Urothelium cell line (cell line): ENCODE measurements at regions not wholly inside any gene's neighbourhood (a gene's known extent, or its start where the extent isn't known, plus 50 kb on each side); places are given as distances from the start of the nearest gene placed in this dataset.
"Not testable (repeated sequence)": the region's sequence is repeated elsewhere in the genome, so short reads cannot be mapped to it uniquely, and the experiment has no call there.

Source experiments
- DNase-seq: peaks from one replicate; pipeline ENCODE4 v3.0.0; 2011; ENCODE audit warnings: low spot score, mixed read lengths
- FAIRE-seq: peaks from 2 replicates; lab custom pipeline; 2011; peaks lifted over from hg19 to GRCh38; lab: Jason Lieb, UNC

DNA sequence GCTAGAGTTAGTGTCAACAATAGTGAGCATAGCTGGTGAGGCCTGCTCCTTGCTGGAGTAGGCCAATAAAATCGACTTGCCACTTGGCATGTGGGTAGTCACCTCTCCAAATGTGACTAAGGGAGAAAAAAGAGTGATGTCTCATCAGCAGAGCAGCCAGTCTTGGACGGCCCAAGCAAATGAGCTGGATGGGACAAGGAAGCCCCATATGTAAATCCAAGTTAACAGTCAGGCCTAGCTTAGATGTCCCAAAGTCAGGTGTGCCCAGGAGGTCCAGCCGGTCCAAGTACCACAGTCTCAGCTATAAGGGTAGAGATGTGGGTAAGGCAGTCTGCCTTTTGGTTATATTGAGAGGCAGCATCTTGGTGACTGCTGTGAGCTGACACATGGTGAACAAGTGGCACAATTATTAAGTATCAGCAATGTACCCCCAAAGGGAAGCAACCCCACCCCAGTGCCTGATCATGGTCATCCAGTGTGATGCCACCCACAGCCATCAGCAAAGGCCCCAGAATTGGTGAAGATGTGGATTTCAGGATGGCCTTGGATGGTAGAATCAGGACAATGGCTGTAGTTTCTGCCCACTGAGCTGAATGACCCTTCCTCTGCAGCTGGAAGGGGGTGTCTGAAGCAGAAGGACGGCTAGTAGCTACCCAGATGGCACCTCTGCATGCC, 83.4 kb downstream of the TNFRSF13B start:
- DNase-seq (no peak), FAIRE-seq (no peak)

DNA sequence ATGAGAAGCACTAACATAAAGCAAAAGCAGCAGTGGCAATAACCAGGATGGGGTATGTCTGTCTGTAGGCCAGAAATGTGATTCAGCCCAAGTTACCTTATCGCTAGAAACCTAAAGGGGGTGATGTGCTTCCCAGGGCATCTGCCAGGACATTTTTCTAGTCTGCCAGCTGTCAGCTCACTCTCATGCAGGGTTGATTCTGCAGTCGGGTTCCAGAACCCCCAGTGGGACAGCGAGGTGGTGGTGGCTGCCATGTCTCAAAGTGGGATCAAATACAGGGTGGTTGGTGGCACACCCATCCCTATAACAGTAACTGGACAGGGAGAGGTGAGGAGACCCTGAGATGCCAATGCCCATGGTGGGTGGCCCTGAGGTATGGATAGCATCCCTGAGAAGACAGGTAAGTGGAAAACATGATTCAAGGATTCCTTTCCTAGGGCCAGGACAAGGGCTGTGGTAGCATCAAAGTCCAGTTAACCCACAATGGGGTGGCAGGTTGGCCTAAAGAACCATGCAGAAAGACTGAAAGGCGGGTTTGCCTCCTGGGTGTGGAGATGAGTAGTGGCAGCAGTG, 84.3 kb downstream of the TNFRSF13B start:
- no peak for DNase-seq
- no peak for FAIRE-seq

DNA sequence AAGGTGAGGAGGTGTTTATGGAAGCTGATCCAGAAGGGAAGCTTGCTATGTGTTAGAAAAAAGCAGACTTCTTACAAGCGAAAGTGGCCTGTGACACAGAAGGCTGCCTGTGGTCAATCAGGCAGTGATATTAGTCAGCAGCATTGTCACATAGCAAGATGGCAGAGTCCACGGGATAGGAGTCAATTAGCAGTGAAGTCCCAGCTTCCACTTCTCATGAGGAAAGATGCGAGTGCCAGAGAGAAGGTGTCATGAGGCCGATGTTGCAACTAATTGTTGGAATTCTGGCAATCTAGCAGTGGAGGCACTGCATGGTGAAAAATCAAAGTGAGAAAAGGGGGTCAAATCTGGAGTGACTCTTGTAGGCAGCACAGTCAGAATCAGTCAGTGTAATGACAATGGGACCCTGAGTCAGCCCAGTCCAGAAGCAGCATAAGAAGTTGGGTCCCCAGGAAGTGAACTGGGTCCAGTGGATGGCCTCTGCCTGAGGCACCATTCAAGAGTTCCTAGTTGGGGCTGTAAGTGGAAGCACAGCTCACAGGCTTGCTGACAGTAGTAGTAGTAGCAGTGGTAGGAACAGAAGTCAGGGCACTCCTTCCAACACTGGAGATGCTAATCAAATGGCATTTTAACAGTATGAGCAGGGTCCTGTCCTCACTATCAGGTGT, 85.1 kb downstream of the TNFRSF13B start:
- FAIRE-seq (no peak), DNase-seq (no peak)

DNA sequence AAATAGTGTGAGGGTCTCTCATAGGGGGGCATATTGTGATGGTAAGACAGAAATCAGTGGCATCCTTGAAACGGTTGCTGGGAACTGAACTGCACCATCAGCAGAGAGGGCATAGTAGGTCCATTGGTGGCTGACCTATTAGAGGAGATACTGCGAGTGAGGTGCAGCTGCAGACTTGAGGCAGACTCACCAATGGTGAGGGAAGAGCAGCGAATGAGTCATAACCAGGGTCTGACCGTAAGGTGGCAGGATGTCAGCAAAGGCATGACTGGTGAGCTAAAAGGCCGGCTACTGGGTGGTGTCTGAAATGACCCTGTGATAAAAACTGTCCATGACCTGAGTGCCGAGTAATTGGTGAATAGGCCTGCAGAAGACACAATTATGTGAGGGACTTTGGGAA, 86.7 kb downstream of the TNFRSF13B start:
- FAIRE-seq: not testable (repeated sequence)

DNA sequence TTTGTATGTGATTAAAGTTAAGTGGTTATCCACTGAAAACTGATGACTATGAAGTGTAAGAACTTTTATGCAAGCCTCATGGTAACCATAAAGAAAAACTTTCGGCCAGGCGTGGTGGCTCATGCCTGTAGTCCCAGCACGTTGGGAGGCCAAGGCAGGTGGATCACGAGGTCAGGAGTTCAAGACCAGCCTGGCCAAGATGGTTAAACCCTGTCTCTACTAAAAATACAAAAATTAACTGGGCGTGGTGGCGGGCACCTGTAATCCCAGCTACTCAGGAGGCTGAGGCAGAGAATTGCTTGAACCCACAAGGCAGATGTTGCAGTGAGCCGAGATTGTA, 89.0 kb downstream of the TNFRSF13B start:
- not testable (repeated sequence) for DNase-seq, FAIRE-seq

More for the DNA sequence above, 86.7 kb downstream of the TNFRSF13B start:
- not testable (repeated sequence) for DNase-seq

DNA sequence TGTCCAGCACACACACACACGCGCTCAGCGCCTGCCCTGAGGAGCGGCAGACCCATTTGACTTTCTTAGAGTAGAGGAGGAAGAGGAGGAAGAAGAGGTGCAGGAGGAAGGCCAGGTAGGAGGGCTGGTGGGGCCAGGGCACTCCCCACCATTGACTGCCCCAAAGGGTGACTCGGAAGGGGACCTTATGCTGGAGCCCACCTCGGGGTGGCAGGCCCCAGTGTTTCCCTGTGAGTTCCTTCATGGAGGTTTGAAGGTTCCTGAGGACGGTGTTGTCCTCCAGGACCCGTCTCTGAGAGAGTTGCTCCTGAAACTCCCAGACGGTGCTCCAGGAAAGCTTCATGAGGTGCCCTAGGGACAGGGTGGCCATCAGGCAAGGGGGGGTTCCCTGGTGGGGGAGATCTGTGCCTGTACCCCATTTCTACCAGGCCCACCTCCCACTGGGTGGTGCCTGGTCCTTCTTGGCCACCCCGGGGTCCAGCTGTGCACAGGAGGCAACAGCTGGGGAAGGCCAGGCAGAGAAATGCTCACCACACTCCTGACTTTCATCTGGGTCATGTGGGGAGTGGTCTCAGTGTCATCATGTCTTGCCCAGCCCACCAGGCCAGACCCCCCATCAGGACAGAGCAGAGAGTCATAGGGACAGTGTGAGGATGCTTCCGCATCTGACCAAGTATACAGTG, 89.5 kb downstream of the TNFRSF13B start:
- DNase-seq (no peak), FAIRE-seq (no peak)

DNA sequence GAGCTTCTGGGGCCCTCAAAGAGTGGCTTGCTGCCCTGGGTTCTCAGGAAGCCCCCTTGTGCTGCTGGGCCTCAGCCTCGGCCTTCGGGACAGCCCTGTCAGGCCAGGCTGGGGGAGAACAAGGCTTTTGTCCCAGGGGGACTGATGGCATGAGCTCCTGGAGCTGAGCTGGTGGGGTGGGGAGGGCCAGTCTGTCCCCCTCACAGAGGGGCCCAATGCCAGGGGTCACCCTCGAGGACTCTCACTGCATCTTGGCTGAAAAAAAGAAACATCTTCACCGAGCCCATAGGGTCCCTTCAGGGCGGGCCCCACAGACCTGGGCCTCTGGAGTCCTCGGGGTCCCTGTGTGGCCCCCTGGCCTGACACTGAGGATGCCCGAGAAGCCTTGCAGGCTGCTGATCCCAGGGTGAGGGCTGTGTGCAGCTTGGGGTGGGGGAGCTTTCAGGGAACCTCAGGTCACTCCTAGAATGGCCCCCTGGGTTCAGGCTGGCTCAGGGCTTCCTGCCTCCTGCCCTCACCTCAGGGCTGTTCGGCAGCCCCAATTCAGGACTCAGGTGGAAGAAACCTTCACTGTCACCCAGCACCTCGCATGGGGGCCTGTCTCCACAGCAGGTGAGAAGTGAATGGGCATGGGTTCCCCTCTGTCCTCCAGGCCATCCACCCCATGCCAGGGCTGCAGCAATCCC, 90.5 kb downstream of the TNFRSF13B start:
- no peak for FAIRE-seq
- DNase-seq: no peak

DNA sequence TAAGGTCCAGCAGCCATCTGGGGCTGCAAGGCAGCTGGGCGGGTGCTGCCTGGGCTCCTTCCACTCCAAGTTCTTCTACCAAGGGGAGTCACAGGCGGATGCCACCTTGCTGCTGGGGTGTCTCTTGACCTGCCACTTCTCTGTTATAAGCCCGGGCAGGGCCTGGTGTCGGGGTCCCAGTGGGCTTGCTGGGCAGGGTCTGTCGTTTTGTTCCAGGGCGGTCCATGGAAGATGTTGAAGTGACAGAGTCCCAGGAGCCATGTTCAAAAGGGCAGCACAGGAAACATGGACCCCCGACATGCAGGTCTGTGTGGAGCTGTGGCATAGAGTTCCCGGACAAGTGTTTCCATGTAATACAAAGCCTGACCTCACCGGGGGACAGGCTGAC, 91.1 kb downstream of the TNFRSF13B start:
- DNase-seq (no peak), FAIRE-seq (no peak)

DNA sequence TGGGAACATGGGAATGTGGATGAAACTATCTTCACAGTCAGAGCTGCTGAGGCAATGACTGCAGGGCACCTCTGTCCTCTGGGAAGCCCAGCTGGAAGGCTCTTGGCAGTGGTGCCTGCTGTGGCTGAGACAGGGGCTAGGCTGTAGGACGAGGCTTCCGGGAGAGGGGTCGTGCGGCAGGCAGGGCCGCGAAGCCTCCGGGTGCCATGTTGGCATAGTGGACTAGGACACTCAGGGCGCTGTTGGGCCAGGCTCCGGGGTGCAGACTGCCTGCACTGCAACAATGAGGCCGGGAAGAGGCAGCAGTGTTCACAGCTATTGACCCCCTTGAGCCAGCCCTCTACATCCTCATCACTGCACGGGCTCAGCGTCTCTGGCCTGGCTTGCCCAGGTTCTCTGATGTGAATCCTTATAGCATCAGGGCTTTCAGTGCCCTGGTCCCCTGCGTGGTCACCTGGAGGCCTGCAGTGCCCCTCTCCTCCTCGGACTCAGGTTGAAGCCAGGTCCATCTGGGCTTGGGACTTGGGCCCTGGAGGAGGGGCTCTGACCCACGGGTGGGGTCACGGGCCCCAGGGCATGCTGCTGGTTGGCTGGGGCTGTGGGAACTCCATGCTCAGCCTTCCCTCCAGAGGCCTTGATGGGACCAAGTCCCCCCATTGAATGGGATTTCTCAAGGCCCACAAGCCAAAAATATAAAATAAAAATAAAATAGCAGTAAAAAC, 91.6 kb downstream of the TNFRSF13B start:
- no peak for DNase-seq
- FAIRE-seq: no peak

DNA sequence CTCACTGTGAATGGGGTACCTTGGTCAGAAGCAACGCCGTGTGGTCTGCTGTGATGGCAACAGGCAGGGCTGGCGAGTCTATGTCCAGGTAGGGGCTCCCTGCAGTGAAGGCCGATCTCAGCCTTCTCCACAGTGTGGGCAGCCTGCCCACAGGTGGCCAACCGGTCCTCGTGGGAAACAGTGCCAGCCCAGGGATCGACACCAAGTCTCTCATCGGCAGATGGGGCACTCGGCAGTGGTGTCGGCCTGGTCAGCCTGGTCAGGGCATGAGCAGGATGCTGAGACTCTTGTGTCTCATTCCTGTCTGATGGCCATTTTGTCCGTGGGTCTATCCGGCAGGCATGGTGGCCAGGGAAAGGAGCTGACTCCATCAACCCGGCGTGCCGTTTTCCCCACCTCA, 92.2 kb downstream of the TNFRSF13B start:
- FAIRE-seq (no peak), DNase-seq (no peak)

DNA sequence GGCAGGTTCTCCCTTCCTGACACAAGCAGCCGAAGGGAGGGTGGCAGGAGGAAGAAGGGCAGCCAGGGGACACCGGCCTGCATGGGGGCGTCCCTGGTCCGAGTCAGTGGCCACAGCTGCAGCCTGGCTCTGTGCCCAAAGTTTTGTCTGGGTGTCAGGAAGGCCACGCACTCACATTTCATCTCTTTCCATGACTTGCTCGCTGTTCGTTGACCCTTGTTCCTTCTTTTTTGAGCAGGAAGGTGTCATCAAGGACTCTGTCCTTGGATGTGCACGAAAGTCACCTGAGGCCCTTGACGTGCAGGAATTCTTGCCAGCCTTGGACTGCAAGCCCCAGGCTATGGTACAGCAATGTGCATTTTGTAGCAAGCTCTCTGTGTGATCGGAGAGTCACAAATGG, 93.3 kb downstream of the TNFRSF13B start:
- no peak for FAIRE-seq
- DNase-seq: no peak

DNA sequence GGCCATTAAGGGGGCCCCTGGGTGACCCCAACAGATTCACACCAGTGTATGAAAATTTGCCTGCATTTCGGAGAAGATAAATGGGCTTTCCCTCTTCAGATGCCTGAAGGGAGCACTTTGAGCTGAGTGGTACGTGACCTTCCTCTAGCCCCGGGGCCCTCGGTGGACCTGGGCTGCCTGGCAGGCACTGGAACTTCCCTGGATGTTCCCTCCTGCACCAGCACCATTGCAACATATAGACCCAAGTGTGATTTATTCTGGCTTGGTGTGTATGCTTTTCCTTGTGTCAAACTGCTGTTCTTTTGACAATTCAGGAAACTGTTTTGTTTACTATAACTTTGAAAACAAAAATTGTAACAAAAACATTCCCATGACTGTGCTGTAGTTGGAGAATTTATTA, 93.8 kb downstream of the TNFRSF13B start:
- FAIRE-seq: no peak

DNA sequence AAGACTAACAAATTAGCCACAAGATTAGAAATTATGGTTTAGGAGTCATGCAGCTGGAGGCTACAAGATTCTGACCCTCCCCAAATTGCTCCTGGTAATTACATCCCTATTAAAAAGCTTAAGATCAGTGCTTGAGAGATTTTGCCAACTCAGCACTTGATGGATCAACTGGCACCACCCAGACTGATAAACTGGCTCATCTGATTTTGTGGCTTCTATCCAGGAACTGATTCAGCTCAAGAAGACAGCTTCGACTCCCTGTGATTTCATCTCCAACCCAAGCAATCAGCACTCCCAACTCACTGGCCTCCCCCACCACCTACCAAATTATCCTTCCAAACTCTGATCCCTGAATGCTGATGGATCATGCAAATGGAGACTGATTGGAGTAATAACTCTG, 94.8 kb downstream of the TNFRSF13B start:
- DNase-seq: no peak
- no peak for FAIRE-seq

More for the DNA sequence above, 93.8 kb downstream of the TNFRSF13B start:
- DNase-seq: no peak

DNA sequence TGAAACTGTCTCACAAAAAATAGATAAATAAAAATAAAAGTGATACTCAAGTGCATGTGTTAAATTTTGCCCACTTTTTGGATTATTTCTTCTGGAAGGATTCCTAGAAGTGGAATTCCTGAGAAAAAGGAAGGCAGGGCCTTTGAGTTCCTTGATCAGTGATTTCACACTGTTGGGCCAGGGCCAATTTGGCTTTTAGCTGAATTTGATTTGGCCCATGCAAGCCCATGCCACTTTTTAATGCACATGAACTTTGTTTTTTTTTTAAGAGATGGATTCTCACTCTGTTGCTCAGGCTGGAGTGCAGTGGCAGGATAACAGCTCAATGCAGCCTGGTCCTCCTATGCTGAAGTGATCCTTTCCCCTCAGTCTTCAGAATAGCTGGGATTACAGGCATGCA, 96.3 kb downstream of the TNFRSF13B start:
- FAIRE-seq (no peak), DNase-seq (no peak)

DNA sequence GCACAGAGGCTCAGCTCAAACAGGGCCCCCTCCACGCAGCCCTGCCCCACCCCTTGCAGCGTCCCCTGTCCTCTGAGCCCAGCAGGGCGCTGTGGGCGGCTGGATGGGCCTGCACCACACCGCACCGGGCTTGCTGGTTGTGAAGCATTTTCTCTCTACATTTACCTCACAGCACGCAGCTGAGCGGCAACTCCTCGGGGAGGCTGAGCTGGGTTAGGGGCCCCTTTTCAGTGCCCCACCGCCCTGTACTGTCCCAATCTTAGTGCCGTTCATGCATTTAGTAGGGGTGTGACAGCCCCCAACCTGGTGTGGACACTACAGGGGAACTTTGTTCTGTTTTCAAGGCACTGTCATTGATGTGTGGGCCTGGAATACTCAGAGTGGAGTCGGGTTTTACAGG, 97.7 kb downstream of the TNFRSF13B start:
- FAIRE-seq, DNase-seq: not testable (repeated sequence)

DNA sequence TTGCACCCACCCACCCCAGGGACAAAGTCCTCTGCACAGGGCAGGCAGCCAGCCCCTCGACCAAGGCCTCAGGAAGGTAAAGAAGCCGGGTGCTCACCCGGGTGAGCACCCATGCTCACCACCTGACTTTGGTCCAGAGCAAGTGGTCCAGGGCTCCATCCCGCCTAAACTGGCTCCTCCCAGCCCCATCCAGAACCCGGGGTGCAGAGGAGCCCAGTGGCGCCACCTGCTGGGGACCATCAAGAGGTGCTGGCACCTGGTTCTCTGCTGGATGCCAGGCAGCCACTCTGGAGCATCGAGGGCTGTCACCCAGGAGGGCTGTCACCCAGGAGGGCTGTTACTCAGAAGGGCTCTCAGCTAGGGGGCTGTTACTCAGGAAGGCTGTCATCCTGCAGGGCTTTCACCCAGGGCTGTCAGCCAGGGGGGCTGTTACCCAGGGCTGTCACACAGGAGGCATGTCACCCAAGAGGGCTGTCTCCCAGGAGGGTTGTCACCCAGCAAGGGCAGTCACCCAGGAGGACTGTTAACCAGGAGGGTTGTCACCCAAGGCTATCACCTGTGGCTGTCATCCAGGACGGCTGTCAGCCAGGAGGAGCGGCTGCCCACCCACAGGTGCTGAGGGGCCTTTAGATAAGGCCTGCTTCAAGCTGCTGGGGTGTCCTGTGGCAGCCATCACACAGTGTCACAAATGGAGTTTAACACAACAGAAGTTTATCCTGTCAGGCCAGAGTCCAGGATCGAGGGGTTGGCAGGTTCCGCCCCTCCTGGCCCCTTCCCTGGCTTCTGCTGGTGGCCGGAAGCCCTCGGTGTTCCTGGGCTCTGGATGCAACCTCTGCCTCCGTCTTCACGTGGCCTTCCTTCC, 98.5 kb downstream of the TNFRSF13B start:
- peak; percentile 48 for DNase-seq
- no peak for FAIRE-seq

DNA sequence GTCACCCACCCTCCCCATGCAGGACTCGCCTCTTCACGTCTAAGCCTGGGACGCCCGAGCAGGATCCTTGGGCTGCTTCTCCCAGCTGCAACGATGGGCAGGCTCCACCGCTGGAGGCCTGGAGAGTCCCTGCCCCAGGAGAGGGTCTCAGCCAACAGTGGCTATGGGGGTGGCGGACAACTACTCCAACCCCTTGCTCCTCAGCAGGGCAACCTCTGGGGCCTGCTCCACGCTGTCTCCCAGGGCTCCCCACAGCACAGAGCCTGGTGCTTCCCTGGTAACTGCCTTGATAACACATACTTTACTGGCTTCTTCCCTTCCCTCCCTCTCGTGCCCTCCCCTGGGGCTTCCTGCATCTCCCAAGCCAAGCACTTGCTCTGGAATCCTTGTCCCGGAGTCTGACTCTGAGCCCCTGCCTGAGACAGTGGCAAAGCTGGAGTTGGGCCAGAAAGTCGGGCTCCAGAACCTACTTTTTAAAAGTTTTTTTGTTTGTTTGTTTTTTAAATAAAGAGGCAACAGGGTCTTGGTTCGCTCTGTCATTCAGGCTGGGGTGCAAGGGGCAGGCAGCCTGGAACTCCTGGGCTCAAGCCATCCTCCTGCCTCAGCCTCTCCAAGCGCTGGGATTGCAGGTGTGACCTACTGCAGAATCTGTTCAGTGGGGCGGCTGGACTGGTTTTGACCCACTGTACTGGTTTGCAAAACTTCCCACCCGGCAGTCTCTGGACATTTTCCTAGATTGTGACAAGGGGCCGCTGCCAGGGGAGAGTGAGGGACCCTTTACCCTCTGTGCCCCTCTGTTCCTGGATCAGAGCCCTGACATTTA, 99.4 kb downstream of the TNFRSF13B start:
- FAIRE-seq: no peak

DNA sequence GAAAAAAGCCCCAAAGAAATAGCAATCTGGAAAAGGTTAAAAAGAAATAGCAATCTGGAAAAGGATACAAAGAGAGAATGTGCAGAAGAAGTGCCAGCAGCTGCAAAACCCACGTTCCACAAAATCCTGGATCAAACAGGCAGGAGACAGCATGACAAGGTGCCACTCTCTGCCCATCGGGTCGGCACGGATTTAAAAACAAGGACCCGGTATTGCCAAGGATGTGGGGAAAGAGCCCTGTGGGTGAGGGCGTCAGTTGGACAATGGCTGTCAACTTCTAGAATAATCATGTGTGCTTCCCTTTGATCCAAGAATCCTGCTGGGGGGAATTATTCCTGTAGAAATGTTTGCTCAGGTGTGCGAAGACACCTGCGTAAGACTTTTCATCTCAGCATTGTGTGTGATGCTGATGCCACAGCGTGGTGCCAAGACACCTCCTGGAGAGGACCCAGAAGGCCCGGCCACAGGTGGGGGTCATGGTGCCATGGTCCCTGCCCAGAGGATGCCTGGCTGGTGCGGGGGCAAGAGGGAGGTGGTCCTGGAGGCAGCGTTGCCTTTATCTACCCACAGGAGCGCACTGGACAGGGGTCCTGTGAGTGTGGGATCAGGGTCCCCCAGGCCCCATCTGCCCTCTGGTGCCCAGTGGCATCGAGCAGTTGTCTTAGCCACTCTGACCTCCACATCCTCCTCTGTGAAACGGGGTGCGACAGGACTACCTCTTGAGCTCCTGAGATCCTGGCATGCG, 100.3 kb downstream of the TNFRSF13B start:
- not testable (repeated sequence) for FAIRE-seq, DNase-seq

More for the DNA sequence above, 99.4 kb downstream of the TNFRSF13B start:
- DNase-seq: no peak
